Endothelial cell of umbilical vein (primary cell): ENCODE measurements at regions not wholly inside any gene's neighbourhood (a gene's known extent, or its start where the extent isn't known, plus 50 kb on each side); places are given as distances from the start of the nearest gene placed in this dataset.

Experiments
- CTCF ChIP-seq, 2 donors: IDR thresholded peaks; 1 replicate in 1 of 2; 2 replicates in 1 of 2; pipeline ENCODE4 v1.5.1; 2011; ENCODE audit warnings: low read length in 2 of 2, mild to moderate bottlenecking in 2 of 2, moderate library complexity in 2 of 2, control low read depth in 1 of 2, inconsistent platforms in 1 of 2, low read depth in 1 of 2; ENCODE audit not compliant: insufficient read depth in 1 of 2; ENCODE audit errors: extremely low read depth in 1 of 2
- EZH2 ChIP-seq: IDR thresholded peaks from 2 replicates; pipeline ENCODE4 v1.6.1; 2012; ENCODE audit warnings: borderline replicate concordance, low read depth, mild to moderate bottlenecking, moderate library complexity, low read length, inconsistent platforms; ENCODE audit not compliant: severe bottlenecking
- FOS ChIP-seq: IDR thresholded peaks from 2 replicates; pipeline ENCODE4 v1.6.1; 2011; ENCODE audit warnings: mild to moderate bottlenecking, low read length, moderate library complexity, borderline replicate concordance; ENCODE audit not compliant: insufficient read depth
- JUN ChIP-seq: IDR thresholded peaks from 2 replicates; pipeline ENCODE4 v1.6.1; 2011; ENCODE audit warnings: borderline replicate concordance, low read depth; ENCODE audit not compliant: insufficient read length, insufficient read depth
- MAX ChIP-seq: IDR thresholded peaks from 2 replicates; pipeline ENCODE4 v1.6.1; 2011; ENCODE audit not compliant: insufficient read depth, insufficient read length
- MYC ChIP-seq: IDR thresholded peaks from one replicate; pipeline ENCODE4 v1.6.1; 2011; ENCODE audit warnings: mild to moderate bottlenecking, low read depth, low read length
- POLR2A ChIP-seq: IDR thresholded peaks from 2 replicates; pipeline ENCODE4 v1.6.1; 2012; ENCODE audit warnings: low read depth, mild to moderate bottlenecking, control low read depth, low read length
- POLR2AphosphoS5 ChIP-seq: IDR thresholded peaks from 2 replicates; pipeline ENCODE4 v1.6.1; 2012; ENCODE audit warnings: low read depth, mild to moderate bottlenecking, control low read depth, low read length, moderate library complexity; ENCODE audit not compliant: insufficient read depth

- no peak for TF ChIP-seq POLR2A
- no peak for TF ChIP-seq POLR2AphosphoS5
- no peak for TF ChIP-seq EZH2
- TF ChIP-seq CTCF (IDR thresholded peaks at IDR 0.05; ENCODE audit: extremely low read depth in 1 of 2, insufficient read depth in 1 of 2, low read depth in 1 of 2, low read length in 2 of 2), result no peak
- TF ChIP-seq JUN, result no peak
- TF ChIP-seq MYC, result no peak
- no peak for TF ChIP-seq MAX
- no peak for TF ChIP-seq FOS
Observed at GRCh38 chr5:43774881-43775399, 172.0 kb downstream of the NNT start.
